B cell (primary cell): ENCODE measurements at regions not wholly inside any gene's neighbourhood (a gene's known extent, or its start where the extent isn't known, plus 50 kb on each side); places are given as distances from the start of the nearest gene placed in this dataset.

ENCODE experiments used
- ATAC-seq: fragments of 200-7000 bp; cut with Tn5 transposase; one replicate; pipeline ENCODE4 v1.10.0; 2021; ENCODE audit warnings: low read depth, mild to moderate bottlenecking, moderate number of reproducible peaks, moderate library complexity
- CTCF ChIA-PET: fragments of 350-600 bp; sonication (Branson Sonifier 250); formaldehyde crosslinking; loops from one replicate; lab custom pipeline; 2021; ENCODE audit warnings: antibody characterized with exemption, inconsistent platforms; lab: Charles Lee
- POLR2A ChIA-PET: fragments of 350-600 bp; sonication (Branson Sonifier 250); formaldehyde crosslinking; loops from one replicate; lab custom pipeline; 2021; ENCODE audit warnings: antibody characterized with exemption; lab: Charles Lee
- DNase-seq: peaks from one replicate; pipeline ENCODE4 v3.0.0; 2013
- H2AFZ ChIP-seq: 2 replicates; pipeline ENCODE4 v1.6.1; 2012; ENCODE audit warnings: mild to moderate bottlenecking, low read depth, low read length; ENCODE audit not compliant: insufficient read depth, poor library complexity, severe bottlenecking
- H3K27ac ChIP-seq, 2 donors: 1 replicate in 1 of 2; 2 replicates in 1 of 2; pipeline ENCODE4 v1.5.1; 2012 to 2013; ENCODE audit warnings: low read length in 2 of 2, mild to moderate bottlenecking in 2 of 2, moderate library complexity in 1 of 2
- H3K27me3 ChIP-seq, 4 experiments: fragments of 200-600 bp in 1 of 4; sonication (generic) in 1 of 4; replicated peaks in 1 of 4; 1 replicate in 2 of 4; 2 replicates in 2 of 4; pipeline versions ENCODE4 v1.6.1 to v1.7.0; 2013 to 2016; ENCODE audit warnings: low read length in 3 of 4, mild to moderate bottlenecking in 2 of 4, mixed read lengths in 1 of 4, moderate library complexity in 1 of 4; ENCODE audit not compliant: insufficient read depth in 4 of 4, control insufficient read depth in 3 of 4; ENCODE audit errors: control extremely low read depth in 1 of 4
- H3K36me3 ChIP-seq, 2 experiments: replicated peaks in 1 of 2; 1 replicate in 1 of 2; 2 replicates in 1 of 2; pipeline versions ENCODE4 v1.6.1 to v1.7.1; 2013; ENCODE audit warnings: low read length in 1 of 2; ENCODE audit not compliant: insufficient read depth in 2 of 2, control insufficient read depth in 1 of 2; ENCODE audit errors: control extremely low read depth in 1 of 2, extremely low read depth in 1 of 2
- H3K4me1 ChIP-seq, 2 donors: fragments of 200-600 bp in 1 of 2; sonication (generic) in 1 of 2; 1 replicate in 1 of 2; 2 replicates in 1 of 2; pipeline versions ENCODE4 v1.5.1 to v1.6.1; 2013 to 2017; ENCODE audit warnings: low read length in 2 of 2; ENCODE audit not compliant: control insufficient read depth in 2 of 2, insufficient read depth in 2 of 2
- H3K4me2 ChIP-seq: replicated peaks from 2 replicates; pipeline ENCODE3; 2012; ENCODE audit warnings: mild to moderate bottlenecking, low read depth, low read length; ENCODE audit not compliant: poor library complexity, severe bottlenecking
- H3K4me3 ChIP-seq, 5 experiments: fragments of 200-600 bp in 1 of 5; sonication (generic) in 1 of 5; 1 replicate in 3 of 5; 2 replicates in 2 of 5; pipeline versions ENCODE4 v1.5.1 to v1.7.0; 2011 to 2016; ENCODE audit warnings: low read length in 4 of 5, mild to moderate bottlenecking in 4 of 5, low read depth in 2 of 5, control low read depth in 1 of 5, moderate library complexity in 1 of 5; ENCODE audit not compliant: insufficient read depth in 1 of 5; ENCODE audit errors: control extremely low read depth in 1 of 5, extremely low read depth in 1 of 5
- H3K79me2 ChIP-seq: fragments of 200-600 bp; sonication (generic); one replicate; pipeline ENCODE4 v1.6.0; 2016; ENCODE audit warnings: low read length; ENCODE audit not compliant: control insufficient read depth, insufficient read depth
- H3K9ac ChIP-seq: fragments of 200-600 bp; sonication (generic); 2 replicates; pipeline ENCODE4 v1.6.1; 2017; ENCODE audit warnings: mild to moderate bottlenecking, low read length, moderate library complexity
- H3K9me3 ChIP-seq, 3 donors: one replicate each; pipeline versions ENCODE4 v1.6.1 to v1.7.1; 2013; ENCODE audit warnings: low read length in 2 of 3; ENCODE audit not compliant: control insufficient read depth in 2 of 3, insufficient read depth in 1 of 3; ENCODE audit errors: control extremely low read depth in 1 of 3
- H4K20me1 ChIP-seq: 2 replicates; pipeline ENCODE4 v1.6.0; 2012; ENCODE audit warnings: mild to moderate bottlenecking, low read length; ENCODE audit not compliant: insufficient read depth, control insufficient read depth, poor library complexity, severe bottlenecking
- H3K27ac Mint-ChIP-seq: one replicate; pipeline ENCODE4 v1.8.0; 2021; ENCODE audit warnings: mixed read lengths
- H3K27me3 Mint-ChIP-seq: one replicate; pipeline ENCODE4 v1.8.0; 2021; ENCODE audit warnings: mixed read lengths
- H3K4me1 Mint-ChIP-seq: one replicate; pipeline ENCODE4 v1.8.0; 2021; ENCODE audit warnings: mixed read lengths
- H3K4me3 Mint-ChIP-seq: one replicate; pipeline ENCODE4 v1.8.0; 2021; ENCODE audit warnings: mixed read lengths
- H3K9me3 Mint-ChIP-seq: one replicate; pipeline ENCODE4 v1.8.0; 2022; ENCODE audit warnings: mixed read lengths; ENCODE audit not compliant: insufficient read depth
- EZH2 ChIP-seq: IDR thresholded peaks from 2 replicates; pipeline ENCODE4 v1.6.1; 2012; ENCODE audit warnings: borderline replicate concordance, low read depth, mild to moderate bottlenecking, moderate library complexity, low read length; ENCODE audit not compliant: insufficient read depth, poor library complexity, severe bottlenecking
- WGBS: methylation state at CpG from one replicate; pipeline ENCODE4 v1.1.5; 2013; ENCODE audit warnings: missing lambda C conversion rate; ENCODE audit not compliant: insufficient coverage; 5-methylcytosine and 5-hydroxymethylcytosine counted together
- intact Hi-C: fragments of 100-400 bp; cut with micrococcal nuclease; formaldehyde crosslinking; loops from one replicate; pipeline ENCODE4 v1.10.0; 2022
- TF ChIP-seq, protein P1 (sequence below): fragments of 200-600 bp; IDR thresholded peaks from one replicate; pipeline ENCODE4 v1.8.0; 2022; ENCODE audit warnings: antibody characterized with exemption, mild to moderate bottlenecking

GRCh38 chr4:175339100-175339707, 421.0 kb downstream of the ADAM29 start:
- POLR2A ChIA-PET = no interaction called here

DNA sequence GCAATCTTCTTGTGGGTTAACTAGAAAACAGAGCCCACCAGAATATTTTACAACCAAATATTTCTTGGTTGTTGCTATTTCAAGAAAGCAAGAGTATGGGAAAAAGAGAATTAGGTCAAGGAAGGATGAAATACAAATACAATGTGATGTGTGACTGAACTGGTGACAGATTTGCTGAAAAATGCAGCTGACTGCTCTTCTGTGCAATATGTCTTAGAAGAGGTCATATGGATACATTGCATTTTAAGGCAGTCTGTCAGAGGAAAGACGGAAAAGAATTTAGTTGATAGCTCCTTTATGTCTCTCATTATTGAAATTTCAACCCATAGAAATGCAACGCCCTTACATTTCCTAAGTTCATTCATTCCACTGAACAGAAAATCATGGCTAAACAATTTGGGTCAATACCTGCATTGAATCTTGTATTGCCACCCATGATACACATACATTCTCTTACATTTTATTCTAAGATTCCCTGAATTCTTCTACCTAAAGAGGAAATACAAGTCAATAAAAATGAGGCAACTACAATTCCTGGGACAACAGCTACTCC, 423.1 kb downstream of the ADAM29 start:
- ChIA-PET CTCF (no interaction called here), POLR2A (no interaction called here)
- H3K27ac ChIP-seq = no peak overlapping the region
- Mint-ChIP-seq H3K4me3 (no peak overlapping the region), H3K27me3 (no peaks in the 10 kb centered on the region), H3K9me3 (peaks cover 4% of the 10 kb centered on the region), H3K27ac (no peak overlapping the region), H3K4me1 (no peaks in the 10 kb centered on the region)
- H3K79me2 ChIP-seq = no peaks in the 10 kb centered on the region
- H3K4me1 ChIP-seq = no peaks in the 10 kb centered on the region
- H3K4me2 ChIP-seq = no peak overlapping the region
- no peaks in the 10 kb centered on the region for H3K36me3 ChIP-seq
- H3K9me3 ChIP-seq = peaks cover 2 to 7% (median 4%) of the 10 kb centered on the region in 3 donors
- no peak overlapping the region for H3K9ac ChIP-seq
- ATAC-seq = no peak
- no peaks in the 10 kb centered on the region for H3K27me3 ChIP-seq
- H3K4me3 ChIP-seq = no peak overlapping the region
- H2AFZ ChIP-seq = no peak overlapping the region
- TF ChIP-seq, protein P1, sequence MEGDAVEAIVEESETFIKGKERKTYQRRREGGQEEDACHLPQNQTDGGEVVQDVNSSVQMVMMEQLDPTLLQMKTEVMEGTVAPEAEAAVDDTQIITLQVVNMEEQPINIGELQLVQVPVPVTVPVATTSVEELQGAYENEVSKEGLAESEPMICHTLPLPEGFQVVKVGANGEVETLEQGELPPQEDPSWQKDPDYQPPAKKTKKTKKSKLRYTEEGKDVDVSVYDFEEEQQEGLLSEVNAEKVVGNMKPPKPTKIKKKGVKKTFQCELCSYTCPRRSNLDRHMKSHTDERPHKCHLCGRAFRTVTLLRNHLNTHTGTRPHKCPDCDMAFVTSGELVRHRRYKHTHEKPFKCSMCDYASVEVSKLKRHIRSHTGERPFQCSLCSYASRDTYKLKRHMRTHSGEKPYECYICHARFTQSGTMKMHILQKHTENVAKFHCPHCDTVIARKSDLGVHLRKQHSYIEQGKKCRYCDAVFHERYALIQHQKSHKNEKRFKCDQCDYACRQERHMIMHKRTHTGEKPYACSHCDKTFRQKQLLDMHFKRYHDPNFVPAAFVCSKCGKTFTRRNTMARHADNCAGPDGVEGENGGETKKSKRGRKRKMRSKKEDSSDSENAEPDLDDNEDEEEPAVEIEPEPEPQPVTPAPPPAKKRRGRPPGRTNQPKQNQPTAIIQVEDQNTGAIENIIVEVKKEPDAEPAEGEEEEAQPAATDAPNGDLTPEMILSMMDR = no peak
- TF ChIP-seq EZH2 = no peak
- no peaks in the 10 kb centered on the region for H4K20me1 ChIP-seq
- no peak for DNase-seq
- 93% methylated on average over 2 of the region's 2 CpGs for WGBS
- intact Hi-C loops = no loop called here

More at GRCh38 chr4:175339100-175339707, 421.0 kb downstream of the ADAM29 start:
- H3K9me3 ChIP-seq = peaks cover 2 to 3% (median 2%) of the 10 kb centered on the region in 3 donors
- no peak overlapping the region for H3K4me2 ChIP-seq
- intact Hi-C loops = no loop called here
- Mint-ChIP-seq H3K4me1 (no peaks in the 10 kb centered on the region), H3K27ac (no peak overlapping the region), H3K27me3 (no peaks in the 10 kb centered on the region), H3K9me3 (peaks cover 3% of the 10 kb centered on the region), H3K4me3 (no peak overlapping the region)
- no peaks in the 10 kb centered on the region for H3K4me1 ChIP-seq
- no peaks in the 10 kb centered on the region for H3K79me2 ChIP-seq
- H3K36me3 ChIP-seq = no peaks in the 10 kb centered on the region
- TF ChIP-seq, protein P1 = no peak
- TF ChIP-seq EZH2 = no peak
- WGBS = 100% methylated on average over 1 of the region's 1 CpG
- H4K20me1 ChIP-seq = no peaks in the 10 kb centered on the region
- H2AFZ ChIP-seq = no peak overlapping the region
- CTCF ChIA-PET = no interaction called here
- H3K9ac ChIP-seq = no peak overlapping the region
- ATAC-seq (no peak), DNase-seq (no peak)
- no peak overlapping the region for H3K27ac ChIP-seq
- H3K27me3 ChIP-seq = no peaks in the 10 kb centered on the region
- no peak overlapping the region for H3K4me3 ChIP-seq
